Psoas muscle (tissue), 7 donors: ENCODE measurements at regions not wholly inside any gene's neighbourhood (a gene's known extent, or its start where the extent isn't known, plus 50 kb on each side); places are given as distances from the start of the nearest gene placed in this dataset.

ENCODE experiments used
- ATAC-seq, 4 donors: fragments of 200-7000 bp; cut with Tn5 transposase; one replicate each; pipeline ENCODE4 v1.9.1; 2020; ENCODE audit warnings: moderate library complexity in 3 of 4, mild to moderate bottlenecking in 2 of 4
- DNase-seq, 2 donors: peaks; one replicate each; pipeline ENCODE4 v3.0.0-alpha.2; 2020
- H3K27ac ChIP-seq: fragments of 200-600 bp; one replicate; pipeline ENCODE4 v1.8.0; 2022
- H3K27me3 ChIP-seq, 3 donors: fragments of 200-600 bp in 1 of 3; one replicate each; pipeline versions ENCODE4 v1.6.1 to v1.8.0; 2013 to 2022; ENCODE audit warnings: low read length in 2 of 3, mild to moderate bottlenecking in 2 of 3, moderate library complexity in 1 of 3; ENCODE audit not compliant: insufficient read depth in 3 of 3
- H3K36me3 ChIP-seq, 2 donors: fragments of 200-600 bp in 1 of 2; one replicate each; pipeline versions ENCODE4 v1.6.1 to v1.8.0; 2013 to 2022; ENCODE audit warnings: low read depth in 1 of 2, mild to moderate bottlenecking in 1 of 2, moderate library complexity in 1 of 2; ENCODE audit not compliant: insufficient read depth in 1 of 2
- H3K4me1 ChIP-seq: fragments of 200-600 bp; one replicate; pipeline ENCODE4 v1.8.0; 2022
- H3K4me3 ChIP-seq: fragments of 200-600 bp; one replicate; pipeline ENCODE4 v1.8.0; 2022; ENCODE audit warnings: mild to moderate bottlenecking
- H3K9me3 ChIP-seq: fragments of 200-600 bp; one replicate; pipeline ENCODE4 v1.8.0; 2022
- CTCF ChIP-seq: fragments of 200-600 bp; IDR thresholded peaks from one replicate; pipeline ENCODE4 v1.8.0; 2022; ENCODE audit warnings: antibody characterized with exemption
- WGBS, 3 donors: extraction: QIAGEN DNeasy Blood & Tissue Kit; methylation state at CpG; one replicate each; pipeline versions ENCODE4 v1.1.6 to v1.1.7; 2013; 5-methylcytosine and 5-hydroxymethylcytosine counted together
- intact Hi-C, 2 donors: fragments of 100-400 bp; cut with DNase I; formaldehyde crosslinking; loops; one replicate each; pipeline versions ENCODE4 v1.11.0 to v1.14.2; 2022
- donor health status: healthy with polysubstance abuse.
- donor health status: DM: no; HTN: no; CAD: no; lungs with moderate emphysema.
- donor health status: Bipolar disorder and iron deficiency.
- donor health status: healthy.
- donor health status: DM: yes; HTN: yes; CAD: no.
- donor health status: DM: no; HTN: no; CAD: no.
- donor health status: DM: yes; HTN: yes; CAD: no.

- intact Hi-C loops = no loop called here
- Histone ChIP-seq H3K27me3 (peaks cover 0 to 17% (median 0%) of the 10 kb centered on the region in 3 donors), H3K4me3 (no peak overlapping the region), H3K4me1 (no peaks in the 10 kb centered on the region), H3K9me3 (no peaks in the 10 kb centered on the region), H3K27ac (no peak overlapping the region), H3K36me3 (no peaks in the 10 kb centered on the region)
- no peak for ATAC-seq
- WGBS, 3 donors = 66 to 77% (median 73%) methylated on average over 4 of the region's 4 CpGs
- no peak for DNase-seq
- TF ChIP-seq CTCF = no peak
Observed at GRCh38 chr21:35643176-35643575, 417.1 kb downstream of the SETD4 start.

GRCh38 chr21:35641271-35642016, 418.9 kb downstream of the SETD4 start:
- intact Hi-C loops = no loop called here
- WGBS, 3 donors = 72 to 77% (median 74%) methylated on average over 4 of the region's 4 CpGs
- peaks cover 0 to 17% (median 0%) of the 10 kb centered on the region in 3 donors for H3K27me3 ChIP-seq
- ATAC-seq = no peak
- H3K36me3 ChIP-seq = no peaks in the 10 kb centered on the region
- H3K9me3 ChIP-seq = no peaks in the 10 kb centered on the region
- no peak for DNase-seq
- H3K27ac ChIP-seq = no peak overlapping the region
- H3K4me3 ChIP-seq = no peak overlapping the region
- no peaks in the 10 kb centered on the region for H3K4me1 ChIP-seq
- TF ChIP-seq CTCF = no peak

- Histone ChIP-seq H3K4me1 (no peaks in the 10 kb centered on the region), H3K36me3 (no peaks in the 10 kb centered on the region), H3K4me3 (no peak overlapping the region), H3K27ac (no peak overlapping the region), H3K9me3 (no peaks in the 10 kb centered on the region), H3K27me3 (peaks cover 0 to 5% (median 0%) of the 10 kb centered on the region in 3 donors)
- WGBS, 3 donors = 31 to 62% (median 33%) methylated on average over 2 of the region's 2 CpGs
- intact Hi-C loops = no loop called here
- no peak for TF ChIP-seq CTCF
- ATAC-seq (peak in 1 of 4 donors; percentile 37), DNase-seq (no peak)
Observed at GRCh38 chr21:35637431-35637830, 422.9 kb downstream of the SETD4 start.

- Histone ChIP-seq H3K4me3 (no peak overlapping the region), H3K4me1 (no peaks in the 10 kb centered on the region), H3K27me3 (no peaks in the 10 kb centered on the region), H3K27ac (no peak overlapping the region), H3K36me3 (no peaks in the 10 kb centered on the region), H3K9me3 (no peaks in the 10 kb centered on the region)
- ATAC-seq = no peak
- no peak for DNase-seq
- WGBS, 3 donors = 85 to 91% (median 88%) methylated on average over 1 of the region's 1 CpG
- no peak for TF ChIP-seq CTCF
- intact Hi-C loops = no loop called here
Observed at GRCh38 chr21:35635994-35636393, 424.3 kb downstream of the SETD4 start.

DNA sequence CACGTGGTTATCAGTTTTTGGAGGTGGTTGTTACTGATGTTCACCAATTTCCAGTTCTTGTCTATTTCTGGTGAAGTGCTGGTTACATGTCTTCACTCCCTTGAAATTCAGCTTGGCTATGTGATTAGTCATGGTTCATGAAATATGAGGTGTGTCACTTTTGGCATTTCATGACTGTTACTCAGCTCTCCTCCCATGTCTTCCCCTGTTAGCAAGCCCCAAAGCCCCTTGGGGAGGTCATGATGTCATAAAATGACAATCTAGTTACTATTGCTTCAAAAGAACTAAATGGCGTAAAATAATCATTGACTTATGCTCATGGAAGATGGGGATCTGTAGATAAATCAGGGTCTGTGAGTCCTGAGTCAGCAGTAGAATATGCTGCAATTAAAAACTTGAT, 425.1 kb downstream of the SETD4 start:
- no peak overlapping the region for H3K27ac ChIP-seq
- TF ChIP-seq CTCF = no peak
- H3K36me3 ChIP-seq = no peaks in the 10 kb centered on the region
- no peaks in the 10 kb centered on the region for H3K27me3 ChIP-seq
- no peaks in the 10 kb centered on the region for H3K4me1 ChIP-seq
- no peak for DNase-seq
- no peak overlapping the region for H3K4me3 ChIP-seq
- peak in 1 of 4 donors; percentile 46 for ATAC-seq
- H3K9me3 ChIP-seq = no peaks in the 10 kb centered on the region
- WGBS, 3 donors = 69 to 82% (median 78%) methylated on average over 2 of the region's 2 CpGs
- intact Hi-C loops = no loop called here
